ENCODE measurements at regions not wholly inside any gene's neighbourhood (a gene's known extent, or its start where the extent isn't known, plus 50 kb on each side); places are given as distances from the start of the nearest gene placed in this dataset.
"Not testable (repeated sequence)": the region's sequence is repeated elsewhere in the genome, so short reads cannot be mapped to it uniquely, and the experiment has no call there.

DNA sequence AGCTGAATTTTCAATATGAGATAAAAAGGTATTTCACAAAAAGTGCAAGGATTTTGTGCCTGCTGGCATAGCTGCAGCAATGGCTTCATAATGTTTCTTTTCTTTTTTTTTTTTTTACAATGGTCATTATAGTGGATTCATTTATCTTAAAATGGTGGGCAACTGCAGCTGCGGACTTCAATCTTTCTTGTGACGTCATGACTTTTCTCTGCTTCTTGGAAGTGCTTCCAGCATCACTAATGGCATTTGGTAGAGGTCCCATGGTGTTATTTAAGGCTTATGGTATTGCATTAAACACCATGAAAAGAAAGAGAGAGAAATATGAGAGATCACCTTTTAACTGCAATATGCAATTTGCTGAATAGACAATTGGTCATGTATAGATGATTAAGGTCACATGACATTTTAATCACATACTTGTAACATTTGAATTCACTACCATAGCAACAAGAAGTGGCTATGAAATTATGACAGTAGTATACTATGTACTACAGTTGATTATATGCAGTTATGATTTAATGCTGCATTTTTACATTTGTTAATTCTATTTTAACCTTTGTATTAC is 684.0 kb upstream of the AADAT start:
- DNase-seq = no peak

DNA sequence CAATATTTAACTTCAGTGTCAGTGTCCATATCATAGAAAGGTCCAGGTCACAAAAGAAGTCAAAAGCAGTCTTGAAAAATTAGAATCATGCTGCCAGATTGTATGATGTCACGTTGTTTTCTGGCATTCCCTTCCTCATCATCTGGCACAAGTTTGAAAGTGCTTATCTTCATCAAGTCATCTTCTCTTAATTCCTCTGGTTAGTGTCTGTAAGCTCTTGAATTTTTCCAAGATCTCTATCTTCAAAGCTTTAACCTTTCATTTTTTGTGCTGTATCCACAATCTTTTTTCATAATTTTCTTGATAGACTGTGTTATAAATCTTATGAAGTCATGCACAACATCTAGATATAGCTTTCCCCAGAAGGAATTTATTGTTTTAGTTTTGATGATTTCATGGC is 682.7 kb upstream of the AADAT start:
- no peak for DNase-seq

DNA sequence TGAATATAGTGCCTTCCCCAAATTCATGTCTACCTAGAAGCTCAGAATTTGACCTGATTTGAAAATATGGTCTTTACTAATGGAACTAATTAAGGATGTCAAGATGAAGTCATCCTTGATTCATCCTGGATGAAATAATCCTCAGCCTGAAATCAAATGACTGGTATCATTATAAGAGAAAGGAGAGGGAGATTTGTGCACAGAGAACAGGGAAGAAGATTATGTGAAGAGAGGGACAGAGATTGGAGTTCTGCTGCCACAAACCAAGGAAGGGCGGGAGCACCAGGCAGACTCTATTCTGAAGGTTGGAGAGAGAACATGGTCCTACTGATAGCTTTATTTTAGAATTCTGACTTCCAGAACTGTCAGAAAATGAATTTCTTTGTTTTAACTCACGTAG is 680.9 kb upstream of the AADAT start:
- DNase-seq = no peak

DNA sequence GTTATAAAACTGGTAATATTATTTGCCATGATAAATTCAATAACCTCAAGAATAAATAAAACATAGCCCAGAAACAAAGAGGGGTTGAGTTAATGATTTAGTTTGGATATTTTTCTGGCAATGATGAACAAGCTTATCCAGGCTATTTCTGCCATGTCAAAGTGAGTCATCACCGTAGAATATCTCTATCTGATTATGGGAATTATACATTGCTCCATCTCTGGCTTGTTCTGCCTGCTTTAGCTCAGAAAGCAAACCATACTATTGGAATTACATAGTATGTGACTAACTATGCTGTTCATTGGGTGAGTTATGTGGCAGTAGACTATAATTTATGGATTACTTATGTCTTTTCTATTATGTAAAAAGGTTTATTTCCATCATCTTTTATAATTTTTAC is 680.1 kb upstream of the AADAT start:
- DNase-seq = no peak

DNA sequence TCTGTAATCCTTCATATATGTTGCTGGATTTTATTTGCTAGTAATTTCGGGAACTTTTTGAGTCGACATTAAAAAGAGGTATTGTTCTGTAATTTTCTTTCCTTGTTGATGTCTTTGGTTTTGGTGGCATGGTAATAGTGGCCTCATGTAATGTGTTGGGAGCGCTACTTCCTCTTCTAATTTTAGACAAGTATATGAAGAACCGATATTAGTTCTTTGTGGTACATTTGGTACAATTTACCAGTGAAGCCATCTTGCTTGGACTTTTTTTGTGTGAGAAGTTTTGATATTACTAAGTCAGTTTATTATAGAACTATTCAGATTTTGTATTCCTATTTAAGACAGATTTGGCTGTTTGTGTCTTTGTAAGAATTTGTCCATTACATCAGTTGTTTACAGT is 669.2 kb upstream of the AADAT start:
- DNase-seq = no peak

DNA sequence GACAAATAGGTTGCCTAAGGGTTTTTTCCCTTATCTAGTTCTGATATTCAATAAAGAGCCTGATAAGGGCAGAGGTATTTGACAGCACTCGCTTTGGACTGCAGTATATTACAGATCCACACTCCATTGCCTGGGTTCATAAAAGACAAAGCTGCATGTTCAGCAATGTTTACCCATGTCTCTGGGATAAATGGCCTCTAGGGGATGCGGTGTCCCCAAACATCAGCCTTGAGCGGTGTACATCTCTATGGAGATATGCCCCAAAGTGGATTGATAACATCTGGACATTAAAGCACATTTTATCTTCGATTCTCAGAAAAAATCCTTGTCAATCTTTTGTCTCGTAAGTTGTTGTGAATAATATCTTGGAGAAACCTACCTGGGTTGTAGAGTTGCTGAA is 660.8 kb upstream of the AADAT start:
- DNase-seq = no peak

DNA sequence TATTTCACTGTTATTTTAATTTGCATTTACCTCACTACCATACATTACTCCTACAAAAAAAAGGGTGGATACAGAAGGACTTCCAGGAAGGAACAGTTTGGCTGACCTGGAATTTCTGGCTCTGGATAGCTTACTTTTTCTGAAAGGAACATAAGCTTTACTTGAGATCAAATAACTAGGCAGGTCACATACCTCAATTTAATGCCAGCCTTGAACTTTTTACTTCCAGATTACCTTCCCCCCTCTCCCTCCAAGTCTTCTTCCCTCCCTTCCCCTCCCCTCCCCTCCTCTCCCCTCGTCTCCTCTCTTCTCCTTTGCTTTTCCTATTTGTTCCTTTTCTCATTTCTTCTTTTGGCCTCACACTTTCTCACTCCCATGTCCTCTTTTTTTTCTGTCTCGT is 659.2 kb upstream of the AADAT start:
- no peak for DNase-seq

DNA sequence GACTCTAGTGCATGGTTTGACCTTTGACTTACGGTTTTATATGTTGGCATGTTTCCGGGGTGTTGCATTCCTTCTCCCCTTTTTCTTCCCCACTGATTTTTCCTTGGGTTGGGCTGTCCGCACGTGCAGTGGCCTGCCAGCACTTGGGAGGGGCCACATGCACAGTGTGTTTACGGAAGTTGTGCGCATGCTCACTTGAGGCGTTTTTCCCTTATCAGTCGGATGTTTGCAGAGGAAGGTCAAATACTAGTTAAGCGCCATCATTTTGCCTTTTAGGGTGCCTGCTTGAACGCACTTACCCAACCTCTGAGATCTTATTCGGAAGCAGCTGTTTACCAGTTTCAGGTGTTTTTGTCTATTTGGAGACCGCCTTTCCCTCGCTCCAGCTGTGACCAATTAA is 653.9 kb upstream of the AADAT start:
- DNase-seq = no peak

DNA sequence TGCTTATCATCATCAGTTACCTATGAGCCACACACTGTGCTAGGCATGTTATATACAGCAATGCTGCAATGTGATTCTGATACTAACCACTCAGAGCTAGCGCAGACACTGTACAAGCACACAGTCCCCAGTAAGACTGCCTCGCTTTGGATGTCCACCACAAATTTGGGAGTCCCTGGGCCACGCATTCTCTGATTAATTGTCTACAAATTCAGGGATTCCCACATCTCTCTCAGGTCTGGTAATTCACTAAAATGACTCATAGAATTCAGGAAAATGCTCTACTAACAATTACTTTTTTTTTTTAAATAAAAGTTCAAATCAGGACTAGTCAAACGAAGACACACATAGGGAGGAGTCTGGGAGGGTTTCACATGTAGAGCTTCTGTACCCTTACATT is 652.1 kb upstream of the AADAT start:
- no peak for DNase-seq

DNA sequence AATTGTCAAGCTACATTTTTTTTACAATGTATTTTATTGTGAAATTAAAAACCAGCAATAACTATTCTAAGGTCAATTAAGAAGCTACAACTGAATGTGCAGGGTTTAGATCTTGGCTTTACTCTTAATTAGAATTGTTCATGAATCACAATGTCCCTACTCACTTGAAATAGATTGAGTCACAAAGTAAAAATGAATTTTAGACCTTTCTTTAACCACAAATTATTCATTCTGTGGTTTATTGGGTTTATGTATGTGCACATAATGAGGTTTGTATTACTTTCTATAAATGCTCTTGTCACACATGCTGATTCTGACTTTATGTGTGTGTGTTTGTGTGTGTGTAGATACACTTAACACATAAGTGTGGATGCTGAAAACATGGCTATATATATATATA is 647.0 kb upstream of the AADAT start:
- no peak for DNase-seq

DNA sequence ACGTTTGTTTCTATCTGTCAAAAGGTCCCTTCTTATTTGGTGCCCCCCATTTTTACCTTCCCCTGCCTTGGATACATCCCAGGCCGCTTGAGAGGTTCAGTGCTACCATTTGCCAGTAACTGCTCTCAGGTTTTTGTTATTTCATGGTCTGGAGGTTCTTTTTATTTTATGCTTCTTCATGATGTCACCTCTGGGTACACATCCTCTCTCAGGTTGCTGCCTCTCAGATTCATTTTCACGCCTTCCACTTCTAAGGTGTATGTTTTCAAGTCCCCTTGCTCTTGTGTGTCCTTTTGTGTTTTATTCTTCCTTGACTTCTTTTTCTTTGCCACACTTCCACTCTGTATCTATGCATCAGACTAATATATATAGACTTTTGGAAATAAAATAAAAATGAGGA is 640.1 kb upstream of the AADAT start:
- DNase-seq = no peak

DNA sequence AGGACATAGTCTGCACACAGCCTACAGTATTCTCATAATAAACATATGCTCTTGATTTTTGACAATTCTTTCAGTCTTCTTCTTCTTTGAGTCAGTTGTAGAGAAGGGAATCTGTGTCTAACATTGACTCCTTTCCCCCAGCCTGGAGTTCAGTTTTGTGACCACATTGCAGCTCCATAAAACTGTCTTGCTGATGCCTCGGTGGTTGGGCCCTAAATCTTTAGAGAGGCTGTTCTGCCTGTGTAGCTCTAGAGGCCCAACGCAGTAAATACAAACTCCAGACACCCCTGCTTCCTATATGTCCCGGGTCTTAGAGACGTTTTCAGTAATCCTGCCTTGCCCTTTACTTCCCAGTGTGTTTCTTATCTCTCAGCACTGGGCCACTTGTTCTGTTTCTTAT is 639.5 kb upstream of the AADAT start:
- no peak for DNase-seq

DNA sequence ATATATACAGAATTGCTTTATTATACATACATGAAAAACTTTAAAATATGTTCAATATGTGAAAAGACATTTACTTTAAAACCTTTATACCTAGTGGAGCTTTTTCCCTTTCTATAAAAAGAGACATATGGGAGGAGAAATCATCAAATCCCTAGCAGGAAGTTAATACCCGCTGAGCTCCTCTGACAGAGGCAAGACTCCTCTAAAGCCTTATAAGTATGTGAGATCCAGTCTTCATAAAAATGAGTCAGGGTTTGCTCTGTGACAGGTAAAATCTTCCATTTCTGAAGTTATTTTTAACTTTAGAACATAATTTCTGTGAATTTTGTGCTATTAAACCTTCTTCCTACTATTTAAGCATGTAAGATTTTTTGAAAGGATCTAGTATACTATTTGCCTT is 634.4 kb upstream of the AADAT start:
- no peak for DNase-seq

DNA sequence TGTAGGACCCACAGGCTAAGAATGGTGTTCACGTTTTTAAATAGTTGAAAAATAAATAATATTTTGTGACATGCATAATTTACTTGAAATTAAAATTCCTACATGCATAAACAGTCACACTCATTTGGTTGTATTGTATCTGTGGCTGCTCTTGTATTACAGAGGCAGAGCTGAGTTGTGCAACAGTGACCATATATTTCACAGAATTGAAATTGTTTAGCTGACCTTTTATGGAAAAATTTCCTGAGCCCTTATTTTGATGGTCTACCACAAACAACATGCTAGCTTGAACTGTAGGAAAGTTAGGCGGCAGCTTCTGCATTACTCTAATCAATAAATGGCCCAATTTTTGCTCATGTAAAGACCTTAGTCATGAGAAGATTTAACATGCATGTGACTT is 633.4 kb upstream of the AADAT start:
- no peak for DNase-seq

DNA sequence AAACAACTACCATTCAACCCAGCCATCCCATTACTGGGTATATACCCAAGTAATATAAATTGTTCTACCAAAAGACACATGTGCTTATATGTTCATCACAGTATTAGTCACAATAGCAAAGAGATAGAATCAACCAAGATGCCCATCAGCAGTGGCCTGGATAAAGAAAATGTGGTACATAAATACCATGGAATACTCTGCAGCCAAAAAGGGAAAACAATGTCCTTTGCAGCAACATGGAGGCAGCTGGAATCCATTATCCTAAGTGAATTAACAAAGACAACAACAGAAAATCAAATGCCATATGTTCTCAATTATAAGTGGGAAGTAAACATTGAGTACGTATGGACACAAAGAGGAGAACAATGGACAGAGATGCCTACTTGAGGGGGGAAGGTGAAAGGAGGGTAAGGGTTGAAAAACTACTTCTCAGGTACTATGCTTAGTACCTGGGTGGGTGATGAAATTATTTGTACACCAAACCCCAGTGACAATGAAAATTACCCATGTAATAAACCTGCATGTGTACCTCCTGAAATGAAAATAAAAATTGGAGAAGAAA is 632.1 kb upstream of the AADAT start:
- no peak for DNase-seq

DNA sequence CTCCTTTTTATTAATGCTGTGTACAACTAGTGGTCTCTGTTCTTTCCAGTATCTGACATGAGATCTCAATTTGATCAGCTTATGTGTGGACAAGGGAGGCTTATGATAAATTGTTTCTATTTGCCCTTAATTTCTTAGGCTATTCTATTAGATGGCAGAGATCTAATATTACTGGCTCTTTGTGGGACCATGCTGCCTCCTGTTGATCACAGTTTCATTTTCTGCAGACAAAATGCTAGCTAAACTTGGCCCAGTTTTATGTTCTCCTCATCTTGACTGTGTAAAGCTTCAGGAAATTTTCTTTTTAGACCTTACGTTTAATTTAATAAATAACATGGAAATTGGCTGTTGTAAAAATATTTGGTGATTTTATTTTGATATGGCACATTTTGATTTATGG is 627.1 kb upstream of the AADAT start:
- DNase-seq = no peak

DNA sequence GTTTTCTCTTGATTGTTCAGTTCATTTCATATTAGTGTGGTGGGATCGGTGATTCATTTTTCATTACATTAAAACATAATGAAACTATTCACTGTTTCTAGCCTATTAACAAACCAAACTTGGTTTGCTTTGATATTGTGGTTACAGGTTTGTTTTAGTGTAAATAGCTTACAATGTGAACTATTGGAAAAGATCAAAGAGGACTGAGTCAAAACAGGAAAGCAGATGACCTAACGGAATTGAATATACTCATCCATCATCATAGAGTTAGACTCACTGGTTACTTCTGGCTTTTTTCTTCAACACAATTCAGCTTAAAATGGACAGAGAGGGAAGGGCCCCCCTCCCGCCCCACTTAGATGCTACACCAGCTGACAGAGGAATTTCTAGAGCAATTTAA is 616.2 kb upstream of the AADAT start:
- no peak for DNase-seq

DNA sequence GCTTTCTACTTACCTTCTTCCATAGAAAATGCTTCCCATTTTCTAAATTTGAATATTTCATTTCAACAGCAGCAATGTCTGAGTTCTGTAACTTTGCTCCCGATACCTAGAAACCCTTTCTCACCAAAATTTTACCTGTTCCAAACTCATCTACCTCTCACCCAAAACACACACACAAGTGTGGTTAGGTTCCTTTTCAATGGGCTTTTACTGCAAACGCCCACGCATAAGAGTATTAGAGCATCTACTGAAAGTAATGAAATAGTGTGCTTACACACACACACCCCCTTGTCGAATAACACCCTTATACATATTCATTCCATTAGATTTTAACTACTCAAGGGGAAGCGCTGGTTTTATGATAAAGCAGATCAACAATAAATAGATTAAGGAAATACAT is 610.3 kb upstream of the AADAT start:
- DNase-seq = no peak

DNA sequence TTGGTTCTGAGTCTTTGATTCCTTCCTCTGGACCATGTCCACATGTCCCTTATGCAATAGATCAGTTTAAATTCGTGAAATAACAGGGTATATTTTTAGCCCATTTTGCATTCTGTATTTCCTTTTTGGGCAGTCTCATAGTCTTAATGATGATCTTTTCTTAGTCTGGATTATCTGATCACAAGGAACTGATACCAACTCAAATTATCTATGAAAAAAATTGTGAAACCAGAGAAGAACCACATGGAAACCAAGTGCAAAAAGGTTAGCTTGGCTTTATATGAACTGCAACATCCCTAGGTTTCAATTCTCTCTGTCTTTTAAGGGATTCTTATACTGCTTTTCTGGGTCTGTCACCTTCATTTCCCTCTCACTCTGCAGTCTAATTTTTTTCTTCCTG is 608.6 kb upstream of the AADAT start:
- no peak for DNase-seq

DNA sequence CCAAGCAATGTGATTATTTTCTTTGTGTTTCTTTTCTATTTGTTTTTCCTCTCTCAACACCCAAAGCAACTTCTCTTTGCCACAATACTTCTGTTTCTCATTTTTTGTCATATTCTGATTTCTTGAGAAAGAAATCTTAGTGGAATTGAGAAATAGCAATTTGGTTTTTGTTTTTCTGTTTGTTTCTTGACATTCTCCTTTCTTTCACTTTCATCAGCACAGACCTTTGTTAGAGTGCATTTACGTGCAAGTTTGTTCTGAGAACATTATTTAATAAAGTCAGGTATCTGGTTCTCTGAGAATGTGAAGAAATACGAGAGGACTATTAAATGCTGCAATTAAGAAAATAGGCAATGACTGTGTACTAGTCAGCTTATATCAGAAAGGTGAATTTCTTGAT is 608.1 kb upstream of the AADAT start:
- DNase-seq = no peak

DNA sequence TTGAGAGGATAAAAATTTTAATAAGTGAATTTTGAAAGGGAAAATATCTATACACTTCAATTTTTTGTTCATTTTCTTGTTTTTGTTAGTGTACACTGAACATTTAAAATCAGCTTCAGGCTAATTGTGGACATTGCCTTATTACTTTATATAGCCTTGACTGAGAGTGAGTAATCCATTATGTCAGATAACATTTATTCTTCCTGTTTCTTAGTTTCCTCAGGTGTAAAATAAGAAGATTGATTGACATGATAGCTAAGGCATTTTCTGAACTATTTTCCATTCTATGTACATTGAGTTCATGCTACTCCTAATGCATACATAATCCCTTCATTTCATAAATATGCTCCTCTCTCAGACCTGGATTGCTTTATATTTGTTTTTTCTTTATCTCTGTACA is 607.3 kb upstream of the AADAT start:
- no peak for DNase-seq

DNA sequence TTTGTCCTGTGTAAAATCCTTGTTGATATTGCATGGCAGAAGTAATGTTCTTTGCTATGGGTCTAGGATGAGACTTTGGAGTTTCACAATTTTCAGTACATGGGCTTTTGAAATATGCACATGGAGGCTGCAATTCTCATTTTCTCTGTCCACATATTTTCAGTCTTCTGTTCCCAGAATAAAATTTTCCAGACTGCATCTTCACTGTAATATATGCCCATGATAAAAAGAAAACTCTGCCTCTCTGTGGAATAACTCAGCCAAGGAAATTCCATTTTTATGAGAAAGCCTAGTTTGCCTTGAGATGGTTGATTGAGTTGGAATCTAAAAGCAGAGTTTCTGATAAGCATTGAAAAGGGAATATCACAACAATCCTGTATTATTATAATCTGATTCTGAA is 601.4 kb upstream of the AADAT start:
- no peak for DNase-seq

DNA sequence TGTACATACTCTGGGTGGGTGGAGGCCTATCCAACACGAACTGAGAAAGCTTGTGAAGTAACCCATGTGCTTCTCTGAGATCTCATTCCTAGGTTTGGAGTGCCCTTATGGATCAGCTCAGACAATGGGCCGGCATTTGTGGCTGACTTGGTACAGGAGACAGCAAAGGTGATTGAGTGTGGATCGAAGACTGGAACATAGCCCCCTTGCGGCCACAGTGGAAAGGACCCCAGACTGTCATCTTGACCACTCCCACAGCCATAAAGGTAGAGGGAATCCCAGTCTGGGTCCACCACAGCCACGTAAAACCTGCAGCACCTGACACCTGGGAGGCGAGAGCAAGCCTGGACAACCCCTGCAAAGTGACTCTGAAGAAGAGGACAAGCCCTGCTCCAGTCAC is 598.0 kb upstream of the AADAT start:
- no peak for DNase-seq

DNA sequence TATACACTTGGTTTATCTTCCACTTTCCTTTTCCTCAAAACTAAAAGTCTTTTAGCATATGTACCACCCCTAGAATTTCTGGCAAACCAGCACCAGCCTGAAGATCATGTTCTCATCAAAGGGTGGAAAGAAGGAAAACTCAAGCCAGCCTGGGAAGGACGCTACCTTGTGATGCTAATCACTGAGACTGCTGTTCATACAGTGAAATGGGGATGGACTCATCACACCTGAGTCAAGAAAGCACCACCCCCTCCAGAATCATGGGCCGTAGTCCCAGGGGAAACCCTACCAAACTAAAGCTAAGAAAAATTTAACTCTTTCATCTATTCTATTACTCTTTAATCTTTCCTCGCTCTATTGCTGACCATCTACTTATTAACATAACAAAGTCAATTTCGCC is 595.9 kb upstream of the AADAT start:
- DNase-seq = not testable (repeated sequence)

DNA sequence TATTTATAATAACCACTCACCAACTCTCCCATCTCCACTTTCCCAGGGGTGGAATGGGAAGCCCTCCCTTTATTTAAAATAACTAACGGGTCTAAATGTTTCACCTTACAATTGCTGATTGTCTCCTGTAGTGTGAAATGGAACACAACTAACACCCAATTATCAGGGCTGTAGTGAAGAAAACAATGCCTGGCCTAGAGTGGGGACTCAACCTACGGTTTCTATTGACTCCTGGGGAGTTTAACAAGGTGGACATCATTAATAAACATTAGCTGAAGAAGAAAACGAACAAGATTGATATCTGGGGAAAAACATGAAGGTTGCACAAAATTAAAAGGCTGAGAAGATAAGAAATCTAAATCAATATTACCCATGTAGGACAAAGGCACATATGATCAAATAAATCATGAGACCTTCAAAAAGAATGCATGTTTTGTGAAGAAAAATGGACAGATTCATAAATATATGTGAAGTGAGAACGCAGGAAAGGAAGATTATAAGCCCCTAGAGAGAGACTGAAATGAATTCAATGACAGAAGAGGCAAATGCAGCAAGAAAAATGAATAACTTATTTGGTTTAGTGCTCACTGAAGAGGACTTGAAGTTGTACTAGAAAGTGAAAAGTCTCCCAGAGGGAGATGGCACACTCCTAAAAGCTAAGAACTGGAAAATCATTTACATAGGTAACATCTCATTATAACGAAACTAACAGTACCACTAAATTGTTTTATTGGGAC is 593.0 kb upstream of the AADAT start:
- DNase-seq = no peak
